Activated T-helper 17 cell treated with anti-CD3 and anti-CD28 coated beads, Interleukin-2, amount 50 U/mL, for 72 hours (primary cell): ENCODE measurements at regions not wholly inside any gene's neighbourhood (a gene's known extent, or its start where the extent isn't known, plus 50 kb on each side); places are given as distances from the start of the nearest gene placed in this dataset.
A peak's percentile ranks its signal among the peaks of the same experiment; 100 is the strongest.
"Not testable (repeated sequence)": the region's sequence is repeated elsewhere in the genome, so short reads cannot be mapped to it uniquely, and the experiment has no call there.

Experiments used
- ATAC-seq: fragments of 150-1000 bp; cut with Tn5 transposase; replicated peaks from 2 replicates; pipeline ENCODE4 v1.10.0; 2021; ENCODE audit warnings: mild to moderate bottlenecking, moderate library complexity
- H3K27ac Mint-ChIP-seq: one replicate; pipeline ENCODE4 v1.8.0; 2022; ENCODE audit warnings: mixed read lengths
- H3K27me3 Mint-ChIP-seq: one replicate; pipeline ENCODE4 v1.8.0; 2022; ENCODE audit warnings: mixed read lengths
- H3K36me3 Mint-ChIP-seq: one replicate; pipeline ENCODE4 v1.8.0; 2022; ENCODE audit warnings: low read depth, mild to moderate bottlenecking, mixed read lengths
- H3K4me1 Mint-ChIP-seq: one replicate; pipeline ENCODE4 v1.8.0; 2022; ENCODE audit warnings: mixed read lengths
- H3K4me3 Mint-ChIP-seq: one replicate; pipeline ENCODE4 v1.8.0; 2022; ENCODE audit warnings: mild to moderate bottlenecking, mixed read lengths
- H3K9me3 Mint-ChIP-seq: one replicate; pipeline ENCODE4 v1.8.0; 2022; ENCODE audit warnings: mixed read lengths

GRCh38 chr14:106222311-106222710 lies 695.9 kb downstream of the TMEM121 start:
- no peak overlapping the region for H3K27ac Mint-ChIP-seq

GRCh38 chr14:106222731-106223130 lies 696.3 kb downstream of the TMEM121 start:
- H3K36me3 Mint-ChIP-seq = no peaks in the 10 kb centered on the region
- H3K9me3 Mint-ChIP-seq = no peaks in the 10 kb centered on the region
- ATAC-seq = no peak
- H3K4me1 Mint-ChIP-seq = peaks cover 18% of the 10 kb centered on the region
- H3K27me3 Mint-ChIP-seq = no peaks in the 10 kb centered on the region
- H3K4me3 Mint-ChIP-seq = no peak overlapping the region
- no peak overlapping the region for H3K27ac Mint-ChIP-seq

More at GRCh38 chr14:106222311-106222710, 695.9 kb downstream of the TMEM121 start:
- Mint-ChIP-seq H3K4me3 (no peak overlapping the region), H3K4me1 (peaks cover 18% of the 10 kb centered on the region), H3K9me3 (no peaks in the 10 kb centered on the region), H3K36me3 (no peaks in the 10 kb centered on the region), H3K27me3 (no peaks in the 10 kb centered on the region)
- no peak for ATAC-seq

- H3K4me3 Mint-ChIP-seq = no peak overlapping the region
- H3K4me1 Mint-ChIP-seq = peaks cover 26% of the 10 kb centered on the region
- H3K27me3 Mint-ChIP-seq = no peaks in the 10 kb centered on the region
- no peaks in the 10 kb centered on the region for H3K36me3 Mint-ChIP-seq
- no peaks in the 10 kb centered on the region for H3K9me3 Mint-ChIP-seq
- no peak for ATAC-seq
- no peak overlapping the region for H3K27ac Mint-ChIP-seq
Measured at GRCh38 chr14:106227793-106228192, 701.4 kb downstream of the TMEM121 start.

GRCh38 chr14:106228541-106229158 lies 702.3 kb downstream of the TMEM121 start:
- Mint-ChIP-seq H3K9me3 (no peaks in the 10 kb centered on the region), H3K27ac (peak overlapping the region; percentile 65), H3K27me3 (no peaks in the 10 kb centered on the region), H3K4me1 (peaks cover 24% of the 10 kb centered on the region), H3K4me3 (peak overlapping the region; percentile 68), H3K36me3 (no peaks in the 10 kb centered on the region)
- peak; percentile 89 for ATAC-seq

GRCh38 chr14:106230071-106230470 lies 703.7 kb downstream of the TMEM121 start:
- no peak for ATAC-seq
- Mint-ChIP-seq H3K36me3 (no peaks in the 10 kb centered on the region), H3K27ac (no peak overlapping the region), H3K9me3 (no peaks in the 10 kb centered on the region), H3K27me3 (no peaks in the 10 kb centered on the region), H3K4me3 (peak overlapping the region; percentile 51), H3K4me1 (peaks cover 22% of the 10 kb centered on the region)

- H3K36me3 Mint-ChIP-seq, H3K9me3 Mint-ChIP-seq: not testable (repeated sequence)
- peaks cover 19% of the 10 kb centered on the region for H3K4me1 Mint-ChIP-seq
Measured at GRCh38 chr14:106233191-106233590, 706.8 kb downstream of the TMEM121 start.

GRCh38 chr14:106234525-106235254 lies 708.3 kb downstream of the TMEM121 start:
- peak; percentile 65 for ATAC-seq

More at GRCh38 chr14:106233191-106233590, 706.8 kb downstream of the TMEM121 start:
- H3K4me3 Mint-ChIP-seq, H3K27ac Mint-ChIP-seq, H3K27me3 Mint-ChIP-seq: not testable (repeated sequence)
- ATAC-seq = peak; percentile 10

GRCh38 chr14:106235356-106236159 lies 709.2 kb downstream of the TMEM121 start:
- Mint-ChIP-seq H3K27ac (no peak overlapping the region), H3K9me3 (no peaks in the 10 kb centered on the region), H3K27me3 (peaks cover 4% of the 10 kb centered on the region), H3K4me1 (peaks cover 11% of the 10 kb centered on the region), H3K4me3 (no peak overlapping the region), H3K36me3 (no peaks in the 10 kb centered on the region)
- no peak for ATAC-seq

More at GRCh38 chr14:106234525-106235254, 708.3 kb downstream of the TMEM121 start:
- not testable (repeated sequence) for H3K36me3 Mint-ChIP-seq, H3K27ac Mint-ChIP-seq, H3K27me3 Mint-ChIP-seq, H3K9me3 Mint-ChIP-seq
- Mint-ChIP-seq H3K4me1 (peaks cover 11% of the 10 kb centered on the region), H3K4me3 (peak overlapping the region; percentile 8)

- Mint-ChIP-seq H3K9me3 (no peaks in the 10 kb centered on the region), H3K36me3 (no peaks in the 10 kb centered on the region), H3K4me3 (no peak overlapping the region), H3K27me3 (peaks cover 33% of the 10 kb centered on the region), H3K4me1 (no peaks in the 10 kb centered on the region), H3K27ac (no peak overlapping the region)
- no peak for ATAC-seq
Measured at GRCh38 chr14:106248321-106249192, 722.2 kb downstream of the TMEM121 start.

- not testable (repeated sequence) for H3K36me3 Mint-ChIP-seq, H3K9me3 Mint-ChIP-seq, H3K27ac Mint-ChIP-seq, ATAC-seq, H3K4me1 Mint-ChIP-seq, H3K4me3 Mint-ChIP-seq
- H3K27me3 Mint-ChIP-seq = peaks cover 32% of the 10 kb centered on the region
Measured at GRCh38 chr14:106253995-106254394, 727.6 kb downstream of the TMEM121 start.

- H3K4me3 Mint-ChIP-seq, H3K27ac Mint-ChIP-seq, H3K36me3 Mint-ChIP-seq, H3K4me1 Mint-ChIP-seq, H3K9me3 Mint-ChIP-seq: not testable (repeated sequence)
- ATAC-seq = peak; percentile 51
- peaks cover 23% of the 10 kb centered on the region for H3K27me3 Mint-ChIP-seq
Measured at GRCh38 chr14:106257569-106257994, 731.2 kb downstream of the TMEM121 start.

- Mint-ChIP-seq H3K27ac (no peak overlapping the region), H3K27me3 (peaks cover 26% of the 10 kb centered on the region), H3K36me3 (no peaks in the 10 kb centered on the region), H3K4me3 (no peak overlapping the region), H3K9me3 (no peaks in the 10 kb centered on the region), H3K4me1 (no peaks in the 10 kb centered on the region)
- peak; percentile 43 for ATAC-seq
Measured at GRCh38 chr14:106268013-106268727, 741.8 kb downstream of the TMEM121 start.

- no peaks in the 10 kb centered on the region for H3K36me3 Mint-ChIP-seq
- H3K27me3 Mint-ChIP-seq = peaks cover 26% of the 10 kb centered on the region
- ATAC-seq = no peak
- H3K4me1 Mint-ChIP-seq = no peaks in the 10 kb centered on the region
- H3K9me3 Mint-ChIP-seq = no peaks in the 10 kb centered on the region
- H3K4me3 Mint-ChIP-seq = no peak overlapping the region
- no peak overlapping the region for H3K27ac Mint-ChIP-seq
Measured at GRCh38 chr14:106269029-106269428, 742.6 kb downstream of the TMEM121 start.
